ENCODE measurements at regions not wholly inside any gene's neighbourhood (a gene's known extent, or its start where the extent isn't known, plus 50 kb on each side); places are given as distances from the start of the nearest gene placed in this dataset.

DNA sequence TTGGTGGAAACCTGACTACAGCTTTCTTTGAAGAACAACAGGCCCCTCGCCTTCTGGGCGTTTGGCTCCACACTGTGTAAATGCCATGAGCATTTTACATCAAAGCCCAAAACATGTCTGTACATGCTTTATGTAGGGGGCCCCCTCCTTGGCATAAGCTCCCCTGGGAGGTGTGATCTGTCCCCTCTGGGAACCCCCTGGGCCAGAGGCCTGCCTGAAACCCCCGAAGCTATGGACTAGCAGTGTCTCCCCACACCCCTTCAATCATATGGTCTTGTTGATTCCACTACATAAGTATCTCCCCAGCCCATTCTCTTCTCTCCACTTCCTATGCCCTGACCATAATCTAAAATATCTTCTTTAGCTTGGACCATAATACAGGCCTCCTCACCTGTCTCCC is 241.5 kb downstream of the C1orf94 start:
- no peak overlapping the region for H3K4me3 ChIP-seq (replicated peaks in 1 of 3)
- TF ChIP-seq CTCF (IDR thresholded peaks at IDR 0.05): no peak
- no peak for TF ChIP-seq POLR2A (IDR thresholded peaks at IDR 0.05)
- H3K27ac ChIP-seq: no peak overlapping the region
- no peaks in the 10 kb centered on the region for H3K4me1 ChIP-seq
- intact Hi-C loops (cut with DNase I): no loop called here
- no peaks in the 10 kb centered on the region for H3K27me3 ChIP-seq
- H3K9me3 ChIP-seq: no peaks in the 10 kb centered on the region
- WGBS, 2 donors: 87 to 92% methylated on average over 3 of the region's 3 CpGs
- no peaks in the 10 kb centered on the region for H3K36me3 ChIP-seq
- no peak for DNase-seq

- 45 to 49% methylated on average over 5 of the region's 5 CpGs for WGBS, 2 donors
- no peak overlapping the region for H3K27ac ChIP-seq
- no peak overlapping the region for H3K4me3 ChIP-seq (replicated peaks in 1 of 3)
- no peak for DNase-seq
- TF ChIP-seq CTCF (IDR thresholded peaks at IDR 0.05) (no peak), POLR2A (IDR thresholded peaks at IDR 0.05) (no peak)
- H3K9me3 ChIP-seq: no peaks in the 10 kb centered on the region
- intact Hi-C loops (cut with DNase I): no loop called here
- no peaks in the 10 kb centered on the region for H3K36me3 ChIP-seq
- no peaks in the 10 kb centered on the region for H3K27me3 ChIP-seq
- H3K4me1 ChIP-seq: no peaks in the 10 kb centered on the region
Measured at GRCh38 chr1:34419663-34420136, 243.0 kb downstream of the C1orf94 start.

GRCh38 chr1:34425046-34425445 is 248.3 kb downstream of the C1orf94 start:
- TF ChIP-seq POLR2A (IDR thresholded peaks at IDR 0.05) (no peak), CTCF (IDR thresholded peaks at IDR 0.05) (no peak)
- H3K27ac ChIP-seq: no peak overlapping the region
- no peaks in the 10 kb centered on the region for H3K4me1 ChIP-seq
- no peak overlapping the region for H3K4me3 ChIP-seq (replicated peaks in 1 of 3)
- H3K36me3 ChIP-seq: no peaks in the 10 kb centered on the region
- no peaks in the 10 kb centered on the region for H3K27me3 ChIP-seq
- intact Hi-C loops (cut with DNase I): no loop called here
- no peak for DNase-seq
- WGBS, 2 donors: 74 to 77% methylated on average over 5 of the region's 5 CpGs
- no peaks in the 10 kb centered on the region for H3K9me3 ChIP-seq

DNA sequence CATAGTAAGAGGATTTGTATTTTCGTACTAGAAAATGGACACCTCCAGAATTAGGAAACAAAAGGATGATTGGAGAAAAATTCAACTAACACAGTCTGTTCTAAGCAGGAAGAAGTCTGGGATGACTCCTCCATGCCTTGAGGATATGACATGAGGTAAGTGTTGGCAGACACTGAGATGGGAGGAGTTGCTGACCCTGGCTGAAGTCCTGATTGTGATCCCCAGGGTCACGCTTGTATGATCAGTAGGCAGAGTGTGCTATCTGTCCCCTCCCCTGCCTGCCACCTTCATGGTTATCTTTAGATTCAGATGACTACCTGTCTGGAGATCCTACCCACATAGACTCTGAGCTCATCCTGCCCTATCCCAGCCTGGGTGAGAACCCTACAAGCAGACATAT is 249.1 kb downstream of the C1orf94 start:
- no peaks in the 10 kb centered on the region for H3K9me3 ChIP-seq
- TF ChIP-seq CTCF (IDR thresholded peaks at IDR 0.05) (no peak), POLR2A (IDR thresholded peaks at IDR 0.05) (no peak)
- no peak for DNase-seq

GRCh38 chr1:34426325-34426896 is 249.7 kb downstream of the C1orf94 start:
- H3K36me3 ChIP-seq: no peaks in the 10 kb centered on the region
- TF ChIP-seq CTCF (IDR thresholded peaks at IDR 0.05): no peak
- H3K4me1 ChIP-seq: no peaks in the 10 kb centered on the region
- intact Hi-C loops (cut with DNase I): no loop called here
- no peak overlapping the region for H3K27ac ChIP-seq
- H3K4me3 ChIP-seq (replicated peaks in 1 of 3): no peak overlapping the region
- no peak for DNase-seq
- H3K27me3 ChIP-seq: no peaks in the 10 kb centered on the region
- H3K9me3 ChIP-seq: no peaks in the 10 kb centered on the region

More for the DNA sequence above, 249.1 kb downstream of the C1orf94 start:
- Histone ChIP-seq H3K27ac (no peak overlapping the region), H3K4me3 (replicated peaks in 1 of 3) (no peak overlapping the region), H3K36me3 (no peaks in the 10 kb centered on the region), H3K27me3 (no peaks in the 10 kb centered on the region), H3K4me1 (no peaks in the 10 kb centered on the region)
- intact Hi-C loops (cut with DNase I): no loop called here
- WGBS, 2 donors: 31 to 61% methylated on average over 2 of the region's 2 CpGs

Measured in thyroid gland (tissue), 4 donors.